ENCODE measurements at regions not wholly inside any gene's neighbourhood (a gene's known extent, or its start where the extent isn't known, plus 50 kb on each side); places are given as distances from the start of the nearest gene placed in this dataset.
A peak's percentile ranks its signal among the peaks of the same experiment; 100 is the strongest.

DNA sequence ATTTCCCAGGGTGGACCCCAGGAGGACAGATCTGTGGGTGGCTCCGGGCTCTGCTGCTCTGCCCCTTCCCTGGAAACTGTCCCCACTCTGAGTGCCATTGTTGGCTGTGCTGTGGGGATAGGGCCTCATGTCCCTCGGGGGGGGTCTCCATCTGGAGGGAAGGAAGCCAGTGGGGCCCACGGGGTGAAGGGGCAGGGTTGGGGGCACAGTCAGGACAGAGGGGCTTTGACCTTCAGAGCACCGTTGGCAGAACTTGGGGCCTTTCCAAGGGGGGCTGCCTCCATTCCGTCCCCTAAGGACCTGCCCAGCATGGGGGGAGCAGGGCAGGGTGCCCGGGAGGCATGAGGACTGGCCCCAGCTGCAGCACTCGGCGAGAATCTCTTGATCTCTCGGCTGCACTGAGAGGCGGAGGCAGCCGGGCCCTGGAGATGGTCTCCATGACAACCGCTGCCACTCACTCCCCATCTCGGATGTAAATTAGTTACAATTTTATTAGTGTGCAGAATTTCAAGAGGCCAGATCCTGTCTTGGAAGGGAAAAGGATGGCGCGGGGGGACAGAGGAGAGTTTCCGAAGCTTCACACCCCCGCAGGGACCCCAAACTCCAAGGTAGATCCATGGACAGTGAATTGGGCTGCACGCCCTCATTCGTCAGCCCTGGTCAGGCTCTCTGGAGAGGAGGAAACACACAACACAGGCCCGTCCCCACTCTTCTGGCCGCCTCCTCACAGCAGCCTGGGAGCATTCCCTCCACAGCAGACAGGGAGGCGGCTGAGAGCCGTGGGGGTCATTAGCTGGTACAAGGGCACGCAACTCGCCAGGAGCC, 216.2 kb upstream of the IER5L start:
- Histone ChIP-seq H3K27ac (no peak overlapping the region), H3K27me3 (no peaks in the 10 kb centered on the region), H3K4me1 (peaks cover 0 to 5% (median 2%) of the 10 kb centered on the region in 4 donors), H3K36me3 (no peaks in the 10 kb centered on the region), H3K4me3 (no peak overlapping the region), H3K9me3 (no peaks in the 10 kb centered on the region)
- ATAC-seq (ENCODE audit: low FRiP score in 2 of 2) (peak in 1 of 2 donors; percentile 31), DNase-seq (no peak)
- WGBS, 2 donors: 77 to 79% methylated on average over 9 to 25 of the region's 25 CpGs
- TF ChIP-seq POLR2AphosphoS5 (IDR thresholded peaks at IDR 0.05): no peak
- TF ChIP-seq, protein P1, sequence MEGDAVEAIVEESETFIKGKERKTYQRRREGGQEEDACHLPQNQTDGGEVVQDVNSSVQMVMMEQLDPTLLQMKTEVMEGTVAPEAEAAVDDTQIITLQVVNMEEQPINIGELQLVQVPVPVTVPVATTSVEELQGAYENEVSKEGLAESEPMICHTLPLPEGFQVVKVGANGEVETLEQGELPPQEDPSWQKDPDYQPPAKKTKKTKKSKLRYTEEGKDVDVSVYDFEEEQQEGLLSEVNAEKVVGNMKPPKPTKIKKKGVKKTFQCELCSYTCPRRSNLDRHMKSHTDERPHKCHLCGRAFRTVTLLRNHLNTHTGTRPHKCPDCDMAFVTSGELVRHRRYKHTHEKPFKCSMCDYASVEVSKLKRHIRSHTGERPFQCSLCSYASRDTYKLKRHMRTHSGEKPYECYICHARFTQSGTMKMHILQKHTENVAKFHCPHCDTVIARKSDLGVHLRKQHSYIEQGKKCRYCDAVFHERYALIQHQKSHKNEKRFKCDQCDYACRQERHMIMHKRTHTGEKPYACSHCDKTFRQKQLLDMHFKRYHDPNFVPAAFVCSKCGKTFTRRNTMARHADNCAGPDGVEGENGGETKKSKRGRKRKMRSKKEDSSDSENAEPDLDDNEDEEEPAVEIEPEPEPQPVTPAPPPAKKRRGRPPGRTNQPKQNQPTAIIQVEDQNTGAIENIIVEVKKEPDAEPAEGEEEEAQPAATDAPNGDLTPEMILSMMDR (IDR thresholded peaks at IDR 0.05): no peak
- no peak for TF ChIP-seq POLR2A (IDR thresholded peaks at IDR 0.05)
- no peak for TF ChIP-seq EP300 (IDR thresholded peaks at IDR 0.05)

DNA sequence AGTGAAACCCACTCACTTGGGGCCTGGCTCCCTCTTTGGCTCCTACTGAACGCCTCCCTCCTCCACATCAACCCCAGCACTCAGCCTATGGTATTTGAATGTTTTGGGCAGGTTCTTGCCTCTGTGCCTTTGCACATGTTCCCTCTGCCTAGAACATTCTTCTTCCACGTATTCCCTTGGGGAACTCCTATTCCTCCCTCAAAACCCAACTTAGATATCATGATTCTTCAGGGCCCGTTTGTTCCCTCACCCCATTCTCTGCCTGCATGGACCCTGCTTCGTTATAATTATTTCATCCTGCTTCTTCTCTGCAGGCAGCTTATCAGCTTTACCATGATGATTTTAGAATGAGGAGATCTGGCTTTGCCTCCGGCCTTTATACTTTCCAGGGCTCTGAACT, 215.0 kb upstream of the IER5L start:
- no peaks in the 10 kb centered on the region for H3K36me3 ChIP-seq
- no peaks in the 10 kb centered on the region for H3K4me1 ChIP-seq
- DNase-seq (no peak), ATAC-seq (ENCODE audit: low FRiP score in 2 of 2) (no peak)
- no peak overlapping the region for H3K4me3 ChIP-seq
- no peak overlapping the region for H3K27ac ChIP-seq
- TF ChIP-seq POLR2A (IDR thresholded peaks at IDR 0.05): no peak
- no peak for TF ChIP-seq EP300 (IDR thresholded peaks at IDR 0.05)
- TF ChIP-seq POLR2AphosphoS5 (IDR thresholded peaks at IDR 0.05): no peak
- TF ChIP-seq, protein P1 (IDR thresholded peaks at IDR 0.05): no peak
- WGBS, 2 donors: 87 to 94% methylated on average over 5 of the region's 5 CpGs
- H3K27me3 ChIP-seq: no peaks in the 10 kb centered on the region
- no peaks in the 10 kb centered on the region for H3K9me3 ChIP-seq

DNA sequence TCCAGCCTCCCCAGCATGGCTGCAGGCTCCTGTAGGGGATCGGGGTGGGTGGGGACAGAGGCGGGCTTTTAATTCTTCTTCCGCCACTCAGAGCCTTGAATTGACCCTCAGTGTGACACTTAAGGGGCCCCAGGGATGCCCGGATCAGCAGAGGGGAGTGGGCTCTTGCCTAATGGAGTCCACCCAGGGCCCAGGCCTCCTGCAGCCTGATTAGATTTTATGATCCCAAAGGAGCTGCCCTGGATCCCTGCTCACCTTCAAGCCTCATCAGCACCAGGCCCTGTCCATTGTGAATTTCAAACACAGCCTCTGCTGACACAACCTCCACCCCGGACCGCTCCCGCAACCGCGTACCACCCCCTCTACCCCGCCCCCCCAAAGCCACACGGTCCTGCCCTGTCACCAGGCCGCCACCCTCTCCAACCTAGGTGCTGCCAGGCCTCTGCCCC, 214.1 kb upstream of the IER5L start:
- ATAC-seq (ENCODE audit: low FRiP score in 2 of 2) (no peak), DNase-seq (no peak)
- H3K27ac ChIP-seq: no peak overlapping the region
- no peaks in the 10 kb centered on the region for H3K27me3 ChIP-seq
- H3K4me1 ChIP-seq: no peaks in the 10 kb centered on the region
- TF ChIP-seq POLR2A (IDR thresholded peaks at IDR 0.05): no peak
- no peak for TF ChIP-seq POLR2AphosphoS5 (IDR thresholded peaks at IDR 0.05)
- 79% methylated on average over 7 to 8 of the region's 12 CpGs for WGBS, 2 donors
- H3K4me3 ChIP-seq: no peak overlapping the region
- no peaks in the 10 kb centered on the region for H3K9me3 ChIP-seq
- H3K36me3 ChIP-seq: no peaks in the 10 kb centered on the region

DNA sequence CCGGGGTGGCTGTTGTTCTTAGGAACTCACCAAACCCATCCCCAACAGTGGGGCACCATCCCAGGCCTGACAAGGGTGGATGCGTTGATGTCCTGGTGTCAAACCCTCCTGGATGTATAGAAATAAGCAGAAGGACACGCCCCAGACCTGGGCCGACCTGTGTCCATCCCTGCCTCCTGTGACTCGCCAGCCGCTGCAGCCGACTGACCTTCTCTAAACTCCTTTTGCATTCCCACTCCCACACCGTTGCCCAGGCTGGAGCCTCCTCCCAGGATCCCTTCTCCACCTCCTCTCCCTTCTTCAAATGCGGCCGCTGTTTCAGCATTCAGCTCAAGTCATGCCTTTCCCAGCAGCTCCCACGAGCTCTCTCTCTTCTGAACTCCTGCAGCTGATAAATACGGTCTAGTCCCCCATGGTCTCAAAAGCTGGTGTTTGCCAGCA, 213.2 kb upstream of the IER5L start:
- no peaks in the 10 kb centered on the region for H3K27me3 ChIP-seq
- no peak for DNase-seq
- H3K27ac ChIP-seq: no peak overlapping the region
- ATAC-seq (ENCODE audit: low FRiP score in 2 of 2): no peak
- no peaks in the 10 kb centered on the region for H3K4me1 ChIP-seq
- no peaks in the 10 kb centered on the region for H3K9me3 ChIP-seq
- no peaks in the 10 kb centered on the region for H3K36me3 ChIP-seq
- TF ChIP-seq POLR2A (IDR thresholded peaks at IDR 0.05) (no peak), POLR2AphosphoS5 (IDR thresholded peaks at IDR 0.05) (no peak), EP300 (IDR thresholded peaks at IDR 0.05) (no peak)
- TF ChIP-seq, protein P1 (IDR thresholded peaks at IDR 0.05): no peak
- WGBS, 2 donors: 89 to 93% methylated on average over 12 of the region's 12 CpGs
- no peak overlapping the region for H3K4me3 ChIP-seq

DNA sequence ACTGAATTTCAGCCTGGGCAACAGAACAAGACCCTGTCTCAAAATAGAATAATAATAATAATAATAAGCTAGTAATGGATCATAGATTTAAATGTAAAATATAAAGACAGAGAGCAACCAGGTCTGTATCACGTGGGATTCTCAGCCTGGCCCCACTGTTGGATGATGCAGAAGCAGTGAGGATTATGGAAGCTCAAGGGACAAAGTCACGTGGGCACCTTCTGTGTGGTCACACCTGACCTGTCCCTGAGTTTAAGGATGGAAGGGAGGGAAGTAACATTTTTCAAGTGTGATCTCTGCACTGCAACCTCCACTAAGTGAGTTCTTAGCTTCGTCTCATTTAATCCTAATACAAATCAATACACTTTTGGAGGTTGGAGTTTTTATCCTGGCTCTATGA, 212.5 kb upstream of the IER5L start:
- ATAC-seq (ENCODE audit: low FRiP score in 2 of 2) (peak in 1 of 2 donors; percentile 13), DNase-seq (no peak)
- no peak overlapping the region for H3K27ac ChIP-seq
- WGBS, 2 donors: 86 to 87% methylated on average over 3 of the region's 3 CpGs
- no peaks in the 10 kb centered on the region for H3K36me3 ChIP-seq
- H3K9me3 ChIP-seq: no peaks in the 10 kb centered on the region
- H3K4me1 ChIP-seq: no peaks in the 10 kb centered on the region
- no peaks in the 10 kb centered on the region for H3K27me3 ChIP-seq
- H3K4me3 ChIP-seq: no peak overlapping the region
- TF ChIP-seq POLR2A (IDR thresholded peaks at IDR 0.05): no peak
- TF ChIP-seq POLR2AphosphoS5 (IDR thresholded peaks at IDR 0.05): no peak
- no peak for TF ChIP-seq EP300 (IDR thresholded peaks at IDR 0.05)
- TF ChIP-seq, protein P1 (IDR thresholded peaks at IDR 0.05): no peak
